HG02840 (cell line): ENCODE measurements at regions not wholly inside any gene's neighbourhood (a gene's known extent, or its start where the extent isn't known, plus 50 kb on each side); places are given as distances from the start of the nearest gene placed in this dataset.
"Not testable (repeated sequence)": the region's sequence is repeated elsewhere in the genome, so short reads cannot be mapped to it uniquely, and the experiment has no call there.

ENCODE experiments used
- ATAC-seq: cut with Tn5 transposase; IDR thresholded peaks from one replicate; pipeline ENCODE4 v1.9.1; 2021; ENCODE audit warnings: mild to moderate bottlenecking, moderate library complexity, moderate number of reproducible peaks; ENCODE audit not compliant: unreplicated experiment, low FRiP score

GRCh38 chr7:35968140-35968940, 167.5 kb downstream of the SEPTIN7 start:
- no peak for ATAC-seq

- no peak for ATAC-seq
These were observed 168.2 kb downstream of the SEPTIN7 start for GRCh38 chr7:35969066-35969465.

GRCh38 chr7:35970458-35970857, 169.6 kb downstream of the SEPTIN7 start:
- no peak for ATAC-seq

DNA sequence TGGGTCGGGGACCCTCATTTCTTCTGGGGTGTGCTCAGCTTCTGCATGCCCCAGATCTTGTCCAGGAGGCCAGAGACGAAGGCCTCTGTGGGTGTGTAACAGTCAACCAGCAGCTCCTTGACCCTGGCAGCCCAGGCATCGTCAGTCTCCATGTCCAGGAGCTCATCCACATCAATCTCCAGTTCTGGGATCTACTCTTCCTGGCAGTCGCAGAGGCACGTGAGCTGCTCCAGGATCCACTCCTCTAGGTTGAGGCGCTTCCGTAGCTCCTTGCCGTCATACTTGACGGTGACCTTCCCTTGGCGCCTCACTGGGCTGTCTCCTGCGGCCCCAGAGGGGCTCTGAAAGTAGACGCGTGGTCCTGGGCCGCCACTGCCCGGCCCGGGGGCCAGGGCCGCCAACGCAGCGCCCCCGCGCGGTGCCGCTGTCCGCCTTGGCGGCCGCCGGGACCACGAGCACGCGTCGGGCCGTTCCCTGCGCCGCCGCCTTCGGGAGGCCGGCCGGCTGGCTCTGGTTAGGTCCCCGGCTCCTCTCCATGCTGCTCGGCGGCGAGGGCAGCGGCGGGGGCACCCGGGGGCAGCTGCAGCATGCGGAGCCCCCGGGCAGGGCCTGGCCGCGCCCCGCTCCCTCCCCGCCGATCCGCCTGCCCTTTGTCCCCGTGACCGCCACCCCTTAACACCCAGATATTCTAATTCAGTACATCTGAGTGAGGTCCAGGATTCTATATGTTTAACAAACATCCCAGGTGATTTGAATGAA, 170.5 kb downstream of the SEPTIN7 start:
- ATAC-seq, result no peak

DNA sequence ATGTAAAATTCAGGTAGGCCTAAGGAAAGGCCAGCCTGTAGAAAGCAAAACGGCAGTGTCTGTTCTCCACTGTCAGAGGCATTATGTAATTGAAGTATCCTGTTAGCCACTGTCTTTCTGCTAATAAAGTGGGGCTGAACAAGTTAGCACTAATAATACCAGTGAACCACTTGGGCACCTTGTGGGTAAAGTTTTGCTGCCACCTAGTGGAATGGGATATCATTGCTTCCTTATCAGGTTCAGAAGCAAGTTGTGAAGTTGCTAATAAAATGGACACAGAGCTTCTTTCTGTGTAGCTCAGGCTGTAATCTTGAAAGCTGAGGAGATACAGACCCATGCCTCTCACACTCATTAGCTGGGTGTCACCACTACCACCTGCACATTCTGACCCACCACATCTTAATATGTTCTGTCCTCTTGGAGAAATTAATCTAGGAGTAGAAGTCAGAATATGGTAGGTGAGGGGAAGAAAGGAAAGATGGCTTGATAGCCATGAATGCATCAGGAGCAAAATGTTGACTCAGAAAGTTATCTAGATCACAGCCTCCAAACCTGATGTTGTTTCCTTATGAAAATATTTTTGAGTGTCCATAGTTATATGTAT, 175.1 kb downstream of the SEPTIN7 start:
- no peak for ATAC-seq

DNA sequence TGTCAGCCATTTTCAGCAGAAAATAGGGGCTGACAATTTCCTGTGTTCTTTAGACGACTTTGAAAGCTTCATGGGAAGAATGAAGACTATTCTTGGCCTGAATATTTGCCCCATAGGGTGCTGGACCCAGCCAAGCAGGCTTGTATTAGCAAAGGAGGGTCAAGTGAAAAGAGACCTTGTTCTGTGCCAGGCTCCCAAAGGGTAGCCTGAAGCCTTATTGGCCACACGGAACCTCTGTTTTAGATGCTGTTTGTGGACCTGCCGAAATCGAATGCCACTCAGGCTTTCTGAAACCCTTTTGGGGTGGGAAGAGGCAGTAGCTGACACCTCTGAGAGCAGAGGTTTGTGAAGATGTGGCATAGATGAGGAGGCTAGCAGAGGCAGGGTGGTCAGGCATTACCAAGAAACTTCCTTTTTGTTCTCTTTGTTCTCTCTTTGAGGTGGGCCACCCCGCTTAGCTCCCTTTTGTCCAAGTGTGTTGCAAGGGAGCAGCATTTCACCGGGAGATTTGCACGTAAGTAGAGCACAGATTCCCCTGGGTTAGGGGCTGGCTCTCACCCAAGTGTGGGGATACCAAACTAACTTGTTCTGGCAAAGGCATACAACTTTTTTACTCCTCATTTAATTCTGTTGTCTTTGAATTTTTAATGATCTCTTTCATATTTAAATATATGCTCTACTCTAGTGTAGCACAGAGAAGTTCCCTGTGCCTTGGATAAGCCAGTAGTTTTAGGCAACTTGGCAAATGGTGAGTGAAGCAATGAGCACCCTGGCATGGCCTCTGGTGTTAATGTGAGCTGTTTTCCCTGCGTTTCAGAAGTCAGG, 174.0 kb upstream of the EEPD1 start:
- ATAC-seq, result not testable (repeated sequence)

GRCh38 chr7:35982600-35982999, 170.5 kb upstream of the EEPD1 start:
- no peak for ATAC-seq

DNA sequence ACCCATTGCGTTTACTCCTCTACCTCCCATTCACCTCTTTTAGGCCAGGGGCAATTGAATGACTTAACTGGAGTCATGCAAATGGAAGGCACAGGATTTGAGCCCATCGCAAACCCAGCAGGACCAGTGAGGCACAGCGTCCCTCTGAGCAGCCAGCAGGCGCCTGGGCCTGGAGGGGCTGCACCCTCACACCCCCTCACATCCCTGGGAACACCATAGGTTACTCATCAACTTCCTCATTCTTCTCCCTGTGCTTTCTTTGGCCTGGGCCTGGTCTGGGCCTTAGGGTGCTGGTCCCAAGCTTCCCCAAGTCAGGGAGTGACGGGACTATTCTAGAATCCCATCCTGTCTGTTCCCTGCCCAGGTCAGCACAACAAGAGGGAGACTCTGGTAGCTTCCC, 169.4 kb upstream of the EEPD1 start:
- ATAC-seq, result no peak

- peak; percentile 75 for ATAC-seq
These were observed 167.8 kb upstream of the EEPD1 start for GRCh38 chr7:35985126-35985754.

DNA sequence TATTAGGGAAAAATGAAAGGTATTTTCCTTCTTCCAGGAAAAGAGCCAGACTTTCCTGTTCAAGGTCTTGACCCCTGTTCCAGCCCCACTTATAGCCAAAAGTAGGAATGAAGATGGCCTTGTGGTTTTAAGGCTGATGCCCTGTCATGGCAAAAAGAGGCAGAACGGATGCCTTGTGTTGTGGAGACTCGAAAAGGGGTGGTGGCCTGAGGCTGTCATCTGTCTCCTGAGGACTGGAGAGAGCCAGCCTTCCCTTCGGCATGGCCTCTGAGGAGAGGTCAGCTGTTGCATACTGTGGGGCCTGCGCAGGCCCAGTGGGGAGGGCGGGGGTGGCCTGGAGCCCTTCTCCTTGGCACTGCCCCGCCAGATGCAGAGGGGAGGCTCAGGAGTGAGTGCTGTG, 166.0 kb upstream of the EEPD1 start:
- no peak for ATAC-seq

DNA sequence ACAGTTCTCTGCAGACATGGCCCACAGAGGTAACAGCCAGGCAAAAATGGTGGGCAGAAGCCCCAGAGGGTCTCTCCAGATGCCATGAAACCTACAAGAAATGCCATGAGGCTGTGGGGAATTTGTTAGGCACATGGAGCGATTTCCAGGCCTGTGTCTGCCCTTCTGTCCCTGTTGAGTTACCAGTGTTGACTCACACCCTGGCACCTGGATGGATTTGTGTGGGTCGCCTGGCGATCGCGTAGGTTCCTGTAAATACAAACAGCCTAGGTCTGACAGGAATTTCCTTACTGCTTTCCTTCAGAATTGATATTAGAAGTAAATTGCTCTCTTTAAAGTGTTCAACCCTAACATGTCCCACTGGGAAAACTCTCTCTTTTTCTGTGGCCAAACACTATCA, 164.9 kb upstream of the EEPD1 start:
- no peak for ATAC-seq

DNA sequence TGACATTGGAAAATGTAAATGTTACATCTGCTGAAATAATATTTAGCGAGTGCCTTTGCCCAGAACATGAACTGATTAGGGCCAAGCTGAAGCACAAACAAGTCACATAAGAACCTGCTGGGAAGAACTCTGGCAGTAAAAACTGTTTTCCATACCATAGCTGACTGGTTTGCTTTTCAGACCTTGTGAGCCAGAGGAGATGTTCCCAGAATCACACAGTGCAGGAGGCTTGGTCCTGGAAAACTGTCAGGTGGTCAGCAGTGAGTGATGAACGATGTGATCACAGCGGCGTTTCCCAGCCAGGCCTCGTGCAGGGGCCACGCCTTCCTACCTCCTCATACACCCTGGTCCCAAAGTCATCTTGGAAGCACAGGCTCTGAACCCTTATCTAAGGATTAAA, 164.2 kb upstream of the EEPD1 start:
- no peak for ATAC-seq

- no peak for ATAC-seq
These were observed 161.4 kb upstream of the EEPD1 start for GRCh38 chr7:35991511-35992232.

GRCh38 chr7:35992436-35992835, 160.6 kb upstream of the EEPD1 start:
- no peak for ATAC-seq

DNA sequence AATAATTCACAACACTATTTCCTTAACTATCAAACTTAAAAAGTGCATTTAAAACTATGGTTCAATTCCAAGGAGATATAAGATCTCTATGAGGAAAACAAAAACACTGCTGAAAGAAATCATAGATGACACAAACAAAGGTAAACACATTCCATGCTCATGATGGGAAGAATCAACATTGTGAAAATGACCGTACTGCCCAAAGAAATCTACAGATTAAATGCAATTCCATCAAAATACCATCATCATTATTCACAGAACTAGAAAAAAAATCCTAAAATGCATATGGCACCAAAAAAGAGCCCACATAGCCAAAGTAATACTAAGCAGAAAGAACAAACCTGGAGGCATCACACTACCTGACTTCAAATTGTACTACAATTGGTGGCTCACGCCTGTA, 159.9 kb upstream of the EEPD1 start:
- ATAC-seq, result no peak

DNA sequence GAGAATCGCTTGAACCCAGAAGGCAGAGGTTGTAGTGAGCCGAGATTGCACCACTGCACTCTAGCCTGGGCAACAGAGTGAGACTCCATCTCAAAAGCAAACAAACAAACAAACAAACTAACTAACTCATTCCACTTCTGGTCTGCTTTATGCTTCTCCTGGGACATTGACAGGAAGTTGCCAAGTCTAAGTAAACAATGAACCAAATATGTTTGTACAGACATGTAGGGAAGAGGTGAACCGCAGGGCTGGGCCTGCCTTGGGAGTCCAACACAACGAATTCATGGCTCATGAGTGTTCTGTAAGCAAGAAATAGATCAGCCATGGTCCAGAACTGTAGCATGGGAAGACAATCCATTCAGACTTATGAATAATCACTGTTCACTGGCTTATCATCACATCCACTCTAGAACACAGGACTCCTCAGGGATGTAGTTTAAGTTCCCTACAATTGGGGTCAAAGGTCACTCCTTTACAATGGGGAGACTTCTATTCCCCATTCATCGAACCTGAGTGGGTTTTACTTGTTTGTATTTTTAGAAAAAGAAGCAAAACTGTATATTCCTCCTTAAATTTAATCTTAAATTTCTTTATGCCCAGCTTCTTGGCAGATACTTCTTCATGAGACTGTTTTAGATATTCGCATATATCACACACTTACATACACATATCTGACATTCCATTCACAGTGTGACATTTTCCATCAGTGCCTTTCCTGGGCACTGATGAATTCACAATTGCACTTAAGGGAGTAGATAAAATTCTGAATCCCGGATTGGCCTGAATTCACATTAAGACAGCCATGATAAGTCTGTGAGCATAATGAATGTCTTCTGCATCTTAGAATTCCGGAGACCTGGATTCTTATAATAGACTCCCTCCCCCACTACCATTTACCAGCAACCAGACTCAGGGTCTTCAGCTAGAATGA, 159.1 kb upstream of the EEPD1 start:
- no peak for ATAC-seq

DNA sequence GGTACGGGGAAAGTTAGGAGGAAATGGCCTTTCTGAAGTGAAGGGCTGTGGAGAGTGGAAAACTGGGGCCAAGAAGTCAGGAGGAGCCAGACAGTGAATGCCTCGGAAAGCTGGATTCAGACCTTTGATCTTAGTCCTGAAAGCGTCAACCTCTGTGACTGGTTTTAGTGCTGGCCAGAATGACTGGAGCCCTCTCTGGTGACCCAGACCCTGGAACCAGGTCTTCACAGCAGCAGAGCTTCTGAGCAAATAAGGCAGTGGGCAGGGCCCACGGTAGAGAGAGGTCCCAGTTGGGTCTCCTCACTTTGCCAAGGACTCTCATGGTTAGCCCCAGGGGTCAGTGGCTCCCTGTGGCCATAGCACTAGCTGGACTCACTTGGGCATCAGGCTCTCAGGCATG, 157.7 kb upstream of the EEPD1 start:
- ATAC-seq, result no peak

GRCh38 chr7:35998481-35998880, 154.6 kb upstream of the EEPD1 start:
- ATAC-seq, result no peak

- no peak for ATAC-seq
These were observed 151.5 kb upstream of the EEPD1 start for GRCh38 chr7:36001546-36001945.
